SK-N-SH (cell line): ENCODE measurements at regions not wholly inside any gene's neighbourhood (a gene's known extent, or its start where the extent isn't known, plus 50 kb on each side); places are given as distances from the start of the nearest gene placed in this dataset.

ENCODE experiments used
- CTCF ChIP-seq: fragments of 200-600 bp; sonication (generic); IDR thresholded peaks from 2 replicates; pipeline ENCODE4 v1.6.1; 2017; ENCODE audit warnings: antibody characterized with exemption, mild to moderate bottlenecking, moderate library complexity
- EZH2phosphoT487 ChIP-seq: fragments of 200-600 bp; sonication (generic); IDR thresholded peaks from 2 replicates; pipeline ENCODE4 v1.6.1; 2017; ENCODE audit warnings: low read depth, mixed run types, mild to moderate bottlenecking, antibody characterized with exemption, moderate library complexity, borderline replicate concordance
- GATA2 ChIP-seq: sonication (generic); formaldehyde crosslinking; IDR thresholded peaks from 2 replicates; pipeline ENCODE4 v1.5.0; 2020; ENCODE audit warnings: mild to moderate bottlenecking, missing genetic modification reagents
- IRF3 ChIP-seq: fragments of 150-350 bp; IDR thresholded peaks from 2 replicates; pipeline ENCODE4 v1.6.1; 2016; ENCODE audit warnings: mild to moderate bottlenecking, low read depth, low read length
- MXI1 ChIP-seq: IDR thresholded peaks from 2 replicates; pipeline ENCODE4 v1.6.1; 2012; ENCODE audit warnings: mild to moderate bottlenecking, low read depth, low read length, improper control_type of control experiment
- POLR2AphosphoS5 ChIP-seq: IDR thresholded peaks from 2 replicates; pipeline ENCODE4 v1.6.1; 2012; ENCODE audit warnings: low read depth, low read length
- REST ChIP-seq: IDR thresholded peaks from 2 replicates; pipeline ENCODE4 v1.6.1; 2012; ENCODE audit warnings: mild to moderate bottlenecking, low read depth, low read length, moderate library complexity
- SMC3 ChIP-seq: IDR thresholded peaks from 2 replicates; pipeline ENCODE4 v1.6.1; 2012; ENCODE audit warnings: low read depth, low read length, improper control_type of control experiment
- TAF1 ChIP-seq: IDR thresholded peaks from 2 replicates; pipeline ENCODE4 v1.6.1; 2012; ENCODE audit warnings: low read depth, mild to moderate bottlenecking, low read length, moderate library complexity, borderline replicate concordance
- ZBTB33 ChIP-seq: IDR thresholded peaks from 2 replicates; pipeline ENCODE4 v1.4.0; 2012; ENCODE audit warnings: low read depth, borderline replicate concordance

- TF ChIP-seq CTCF: no peak
- no peak for TF ChIP-seq GATA2 (CRISPR knock-in tag)
- no peak for TF ChIP-seq ZBTB33
- TF ChIP-seq MXI1: no peak
- no peak for TF ChIP-seq POLR2AphosphoS5
- no peak for TF ChIP-seq REST
- no peak for TF ChIP-seq EZH2phosphoT487
- no peak for TF ChIP-seq SMC3
- no peak for TF ChIP-seq TAF1
- no peak for TF ChIP-seq IRF3
These were observed 112.4 kb upstream of the BNC2 start for GRCh38 chr9:16982780-16983310.
